ENCODE measurements at regions not wholly inside any gene's neighbourhood (a gene's known extent, or its start where the extent isn't known, plus 50 kb on each side); places are given as distances from the start of the nearest gene placed in this dataset.

- no peak overlapping the region for H3K4me3 ChIP-seq (ENCODE audit: insufficient read depth, low read depth, low read length)
Observed at GRCh38 chr11:96942855-96943254, 553.0 kb downstream of the JRKL start.

More at GRCh38 chr11:96942855-96943254, 553.0 kb downstream of the JRKL start:
- H2AFZ ChIP-seq (replicated peaks; ENCODE audit: low read length, poor library complexity): no peak overlapping the region
- H2BK120ac ChIP-seq (ENCODE audit: low read depth, low read length): no peak overlapping the region
- H3K9me1 ChIP-seq (ENCODE audit: insufficient read depth, low read length): no peaks in the 10 kb centered on the region
- H4K91ac ChIP-seq (ENCODE audit: insufficient read depth, low read depth, low read length): no peak overlapping the region
- no peak overlapping the region for H2AK5ac ChIP-seq (ENCODE audit: low read depth, low read length)
- intact Hi-C loops (cut with micrococcal nuclease) (no loop called here), in situ Hi-C loops (cut with MboI; ENCODE audit: low sequenced_read_pairs) (no loop called here), dilution Hi-C loops (cut with HindIII; ENCODE audit: low sequenced_read_pairs, unreplicated experiment) (no loop called here)
- WGBS, 2 experiments (ENCODE audit: extremely low coverage in 2 of 2, insufficient read length in 1 of 2): no CpG with 5 or more reads among the region's 6 CpGs
- no peak overlapping the region for H2BK5ac ChIP-seq (ENCODE audit: low read depth, low read length, poor library complexity, severe bottlenecking)
- H3K9me3 ChIP-seq (ENCODE audit: control insufficient read depth, insufficient read depth, low read length): 0 out of 2 replicates have a peak, but pooled peaks cover 4% of the 10 kb centered on the region
- H3K9ac ChIP-seq (ENCODE audit: low read depth, low read length): no peak overlapping the region
- TF ChIP-seq MAFK (IDR thresholded peaks at IDR 0.05; ENCODE audit: low read depth, low read length) (no peak), ELK1 (IDR thresholded peaks at IDR 0.05; ENCODE audit: borderline replicate concordance, low read depth, low read length) (no peak), CEBPB (IDR thresholded peaks at IDR 0.05; ENCODE audit: low read depth, low read length) (no peak), SMC3 (IDR thresholded peaks at IDR 0.05; ENCODE audit: low read depth, low read length) (no peak), RCOR1 (IDR thresholded peaks at IDR 0.05; ENCODE audit: insufficient replicate concordance, low read length) (no peak)
- no peaks in the 10 kb centered on the region for H3K36me3 ChIP-seq (ENCODE audit: control insufficient read depth, insufficient read depth, low read length)
- H2BK20ac ChIP-seq (ENCODE audit: low read depth, low read length): no peak overlapping the region
- H3K27ac ChIP-seq (ENCODE audit: insufficient read depth, low read length): no peak overlapping the region
- H2BK15ac ChIP-seq (ENCODE audit: low read depth, low read length): no peak overlapping the region
- no peak overlapping the region for H3K14ac ChIP-seq (replicated peaks; ENCODE audit: low read depth, low read length)
- no peaks in the 10 kb centered on the region for H3K27me3 ChIP-seq (ENCODE audit: control insufficient read depth, insufficient read depth, low read length)
- ChIA-PET CTCF (no interaction called here), POLR2A (ENCODE audit: unreplicated experiment) (no interaction called here)
- no peaks in the 10 kb centered on the region for H3K4me1 ChIP-seq (ENCODE audit: control insufficient read depth, insufficient read depth, low read length)
- no peak overlapping the region for H4K5ac ChIP-seq (ENCODE audit: low read depth, low read length)
- H3K56ac ChIP-seq (ENCODE audit: extremely low read depth, insufficient read depth, low read length): no peak overlapping the region
- H2AK9ac ChIP-seq (replicated peaks; ENCODE audit: low read depth, low read length, poor library complexity): no peak overlapping the region
- no peak overlapping the region for H3K23ac ChIP-seq (ENCODE audit: low read depth, low read length)
- DNase-seq (no peak), ATAC-seq (ENCODE audit: low read depth) (no peak)
- no peaks in the 10 kb centered on the region for H3K79me1 ChIP-seq (ENCODE audit: low read depth in 1 of 2, low read length in 2 of 2)
- H3K18ac ChIP-seq (ENCODE audit: low read depth, low read length): no peak overlapping the region
- H3K4me2 ChIP-seq (ENCODE audit: low read depth, low read length): no peak overlapping the region
- no peak overlapping the region for H4K8ac ChIP-seq (ENCODE audit: low read depth in 2 of 2, low read length in 2 of 2)
- H3K4ac ChIP-seq (ENCODE audit: low read depth, low read length): no peak overlapping the region
- H4K20me1 ChIP-seq (ENCODE audit: insufficient read depth, low read length): no peaks in the 10 kb centered on the region
- BruUV-seq (replicated peaks): no TSS peak

Data from IMR-90 (cell line).